NCI-H446 treated with DMSO at 0.1 percent for 48 hours (cell line): ENCODE measurements at regions not wholly inside any gene's neighbourhood (a gene's known extent, or its start where the extent isn't known, plus 50 kb on each side); places are given as distances from the start of the nearest gene placed in this dataset.

Source experiments
- DNase-seq: peaks from one replicate; lab custom pipeline; 2025; lab: John Stamatoyannopoulos, UW

- no peak for DNase-seq
Measured at GRCh38 chr3:127090218-127091160, 102.4 kb upstream of the PRR23E start.

DNA sequence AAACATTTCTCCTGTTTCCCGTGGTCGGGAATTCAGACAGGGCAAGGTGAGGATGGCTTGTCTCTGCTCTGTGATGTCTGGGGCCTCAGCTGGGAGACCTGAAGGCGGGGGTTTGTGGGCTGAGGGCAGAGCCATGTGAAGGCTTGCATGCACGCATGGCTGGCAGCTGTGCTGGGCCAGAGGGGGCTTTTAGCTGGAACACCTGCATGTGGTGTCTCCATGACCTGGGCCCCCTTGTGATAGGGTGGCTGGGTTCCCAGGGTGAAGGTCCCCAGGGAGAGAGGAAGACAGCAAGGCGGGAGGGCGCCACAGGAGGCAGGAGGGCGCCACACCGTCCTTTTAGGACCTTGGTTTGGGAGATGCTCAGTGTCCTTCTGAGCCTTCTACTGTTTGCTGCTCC, 101.6 kb upstream of the PRR23E start:
- DNase-seq: no peak

- DNase-seq: no peak
Measured at GRCh38 chr3:127092368-127092767, 100.6 kb upstream of the PRR23E start.

GRCh38 chr3:127092776-127093175, 100.2 kb upstream of the PRR23E start:
- no peak for DNase-seq

DNA sequence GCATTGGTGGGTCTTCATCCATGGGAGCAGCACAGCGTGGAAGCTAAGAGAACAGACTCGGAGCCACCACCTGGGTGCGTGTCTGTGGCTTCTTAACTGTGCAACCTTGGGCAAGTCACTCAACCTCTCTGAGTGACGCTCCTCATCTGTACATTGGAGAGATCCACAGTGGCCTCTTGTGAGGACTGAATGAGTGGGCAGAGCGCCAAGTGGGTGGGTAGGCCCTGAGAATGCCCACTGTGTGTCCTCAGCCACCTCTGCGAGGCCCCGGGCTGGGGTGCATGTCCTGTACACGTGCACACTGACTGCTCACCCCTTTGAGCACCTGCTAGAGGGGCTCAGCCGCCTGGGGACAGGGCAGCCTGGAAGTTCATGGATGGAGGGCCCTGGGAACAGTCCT, 99.6 kb upstream of the PRR23E start:
- DNase-seq: no peak

DNA sequence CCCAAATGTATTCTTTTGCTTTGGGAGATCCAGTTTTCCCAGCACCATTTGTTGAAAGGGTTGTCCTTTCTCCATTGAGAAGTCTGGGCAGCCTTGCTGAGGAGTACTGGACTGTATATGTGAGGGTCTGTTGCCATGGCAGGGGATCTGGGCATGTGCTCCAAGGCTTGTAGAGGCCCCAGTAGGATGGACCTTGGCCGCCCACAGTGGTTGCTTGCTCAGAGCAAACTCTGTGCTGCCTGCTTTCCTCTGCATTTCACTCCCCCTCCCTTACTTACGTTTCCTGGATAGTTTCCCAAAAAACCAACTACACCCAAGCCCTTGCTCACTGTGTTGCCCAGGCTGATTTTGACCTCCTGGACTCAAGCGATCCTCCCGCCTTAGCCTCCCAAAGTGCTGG, 97.2 kb upstream of the PRR23E start:
- DNase-seq: no peak

- DNase-seq: no peak
Measured at GRCh38 chr3:127096256-127097071, 96.5 kb upstream of the PRR23E start.

DNA sequence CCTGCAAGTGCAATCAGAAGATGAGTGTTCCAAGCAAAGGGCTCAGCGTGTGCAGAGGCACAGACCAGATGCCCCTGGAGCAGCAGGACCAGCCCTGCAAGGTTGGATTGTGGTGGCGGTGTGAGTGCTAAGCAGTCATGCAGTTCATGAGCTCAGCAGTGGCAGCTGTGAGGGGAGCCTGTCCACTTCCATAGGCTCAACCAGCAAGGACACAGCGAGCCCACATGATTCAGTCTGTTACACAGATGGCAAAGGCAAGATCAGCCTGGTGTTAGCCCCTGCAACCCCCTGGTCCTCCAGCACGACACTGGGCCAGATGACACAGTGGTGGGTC, 95.9 kb upstream of the PRR23E start:
- DNase-seq: no peak

GRCh38 chr3:127097481-127097880, 95.5 kb upstream of the PRR23E start:
- DNase-seq: no peak

DNA sequence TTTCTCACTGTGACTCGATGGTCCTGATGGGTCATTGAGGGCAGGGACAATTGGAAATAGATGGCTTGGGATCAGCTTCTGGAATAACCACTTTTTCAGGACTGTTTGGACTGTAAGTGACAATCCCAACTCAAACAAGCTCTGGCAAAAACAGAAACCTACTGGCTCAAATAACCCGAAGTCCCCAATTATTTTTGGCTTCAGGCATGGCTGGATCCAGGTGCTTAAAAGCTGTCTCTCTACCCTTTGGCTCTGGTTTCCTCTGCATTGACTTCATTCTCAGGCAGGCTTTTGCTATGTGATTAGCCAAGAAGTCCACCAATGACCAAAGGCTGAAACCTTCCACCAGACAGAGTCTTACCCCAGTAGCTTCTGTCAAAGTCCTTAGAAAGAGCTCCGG, 92.9 kb upstream of the PRR23E start:
- no peak for DNase-seq

DNA sequence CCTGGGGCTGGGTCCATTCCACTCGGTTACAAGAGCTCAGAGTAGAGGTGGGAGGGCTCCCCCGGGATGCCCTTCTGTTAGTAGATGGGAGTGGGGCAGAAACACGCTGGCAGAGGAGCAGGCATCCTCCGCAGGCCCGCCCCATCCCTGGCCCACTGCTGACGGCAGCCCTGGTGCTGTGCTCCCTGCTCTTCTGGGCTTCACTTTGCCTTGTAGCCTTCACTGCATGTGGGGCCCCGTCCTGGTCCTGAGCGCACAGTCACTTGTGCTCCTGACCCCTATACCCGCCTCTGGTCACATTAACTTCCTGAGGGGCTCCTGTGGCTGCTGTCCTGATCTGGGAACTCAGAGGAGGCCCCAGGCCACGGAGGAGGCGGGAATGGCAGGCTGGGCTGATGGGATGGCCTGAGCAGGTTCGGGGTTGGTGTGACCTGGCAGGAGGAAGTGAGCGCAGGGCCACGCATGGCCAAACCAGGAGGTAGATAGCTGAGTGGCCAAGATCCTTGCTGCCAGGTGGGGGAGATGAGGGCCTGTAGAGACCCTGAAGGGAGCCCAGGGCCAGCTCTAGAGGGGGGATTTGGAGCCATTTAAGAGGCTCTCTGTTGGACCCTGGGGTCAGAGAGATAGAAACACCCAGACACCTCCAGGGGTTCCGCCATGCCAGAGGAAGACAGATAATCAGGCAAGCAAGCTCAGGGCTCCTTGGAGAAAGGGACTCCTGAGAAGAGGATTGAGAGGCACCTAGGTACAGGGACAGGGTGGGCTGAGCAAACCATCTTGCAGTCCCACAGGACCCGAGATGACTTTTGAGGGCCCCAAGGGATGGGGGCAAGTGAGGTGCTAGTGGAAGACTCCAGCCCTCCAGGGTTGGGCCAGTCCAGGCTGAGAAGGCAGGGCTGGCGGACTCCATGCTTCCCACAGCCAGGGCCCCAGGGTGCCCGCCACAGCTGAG, 92.2 kb upstream of the PRR23E start:
- no peak for DNase-seq

GRCh38 chr3:127101411-127102187, 91.3 kb upstream of the PRR23E start:
- no peak for DNase-seq

- no peak for DNase-seq
Measured at GRCh38 chr3:127102188-127102520, 90.8 kb upstream of the PRR23E start.

- DNase-seq: no peak
Measured at GRCh38 chr3:127102587-127102986, 90.3 kb upstream of the PRR23E start.

GRCh38 chr3:127103080-127103479, 89.9 kb upstream of the PRR23E start:
- no peak for DNase-seq

DNA sequence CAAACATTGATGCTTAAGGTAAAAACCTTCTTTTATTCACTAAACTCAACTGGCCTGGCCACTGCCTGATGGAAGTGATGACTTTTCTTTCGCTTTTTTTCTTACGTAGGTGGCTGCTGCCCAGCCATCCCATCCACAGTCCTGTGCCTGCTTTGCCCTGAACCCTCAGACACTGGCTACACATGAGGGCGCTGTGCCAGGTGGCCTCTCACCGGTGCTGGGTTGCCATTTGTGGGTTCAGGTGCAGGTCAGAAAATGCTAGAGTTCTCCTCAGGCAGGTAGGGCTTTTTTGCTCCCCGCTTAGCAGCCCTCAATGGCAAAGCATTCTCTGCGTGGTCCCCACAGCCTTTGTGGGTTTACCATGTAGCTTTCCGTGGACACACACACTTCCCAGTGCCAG, 88.3 kb upstream of the PRR23E start:
- DNase-seq: no peak

- DNase-seq: no peak
Measured at GRCh38 chr3:127105587-127105986, 87.3 kb upstream of the PRR23E start.

- no peak for DNase-seq
Measured at GRCh38 chr3:127106053-127106452, 86.9 kb upstream of the PRR23E start.

- DNase-seq: no peak
Measured at GRCh38 chr3:127106456-127106855, 86.5 kb upstream of the PRR23E start.

DNA sequence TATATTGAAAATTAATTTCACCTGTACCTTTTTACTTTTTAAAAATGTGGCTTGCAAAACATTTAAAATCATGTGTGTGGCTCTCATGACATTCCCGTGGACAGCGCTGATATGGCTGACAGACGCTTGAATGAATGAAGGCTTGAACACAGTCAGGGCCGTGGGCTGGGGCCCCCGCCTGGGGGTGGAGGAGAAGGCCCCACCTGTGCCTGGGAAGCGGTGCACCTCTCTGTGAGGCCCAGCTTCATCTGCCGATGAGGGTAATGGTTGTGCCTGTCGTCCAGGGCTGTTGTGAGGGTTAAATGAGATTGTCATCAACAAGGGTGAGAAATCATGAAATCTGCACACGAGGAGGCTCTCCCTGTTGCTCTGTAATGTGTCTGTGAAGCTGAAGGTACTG, 85.9 kb upstream of the PRR23E start:
- DNase-seq: no peak
